ENCODE measurements at regions not wholly inside any gene's neighbourhood (a gene's known extent, or its start where the extent isn't known, plus 50 kb on each side); places are given as distances from the start of the nearest gene placed in this dataset.

DNA sequence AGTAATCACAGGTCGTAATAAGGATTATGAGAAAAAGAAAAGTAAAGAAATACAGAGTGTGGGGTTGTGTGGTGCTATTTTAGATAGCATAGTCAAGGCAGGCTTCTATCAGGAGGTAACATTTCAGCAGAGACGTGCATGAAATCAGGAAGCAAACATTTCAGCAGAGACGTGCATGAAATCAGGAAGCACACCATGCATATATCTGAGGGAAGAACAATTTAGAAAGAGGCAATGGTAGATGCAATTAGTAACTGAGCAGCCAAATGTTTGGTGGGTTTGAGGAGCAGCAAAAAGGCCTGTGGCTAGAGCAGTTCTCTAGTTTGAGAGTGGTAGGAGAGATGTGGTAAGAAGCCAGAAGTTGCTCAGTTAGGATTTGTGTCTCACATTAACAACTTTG, 713.7 kb downstream of the ADCYAP1 start:
- Histone ChIP-seq H3K9me3 (ENCODE audit: insufficient read depth, low read length) (no peaks in the 10 kb centered on the region), H3K4me1 (ENCODE audit: insufficient read depth, insufficient read length) (no peaks in the 10 kb centered on the region), H3K4me3 (ENCODE audit: insufficient read length, low read depth) (no peak overlapping the region), H3K36me3 (ENCODE audit: insufficient read depth, insufficient read length, low read length) (no peaks in the 10 kb centered on the region), H3K9ac (ENCODE audit: insufficient read length, low read depth) (no peak overlapping the region), H3K27me3 (ENCODE audit: insufficient read depth, insufficient read length) (no peaks in the 10 kb centered on the region)
- no peak for DNase-seq (ENCODE audit: low read depth, low spot score)
- TF ChIP-seq YY1 (IDR thresholded peaks at IDR 0.05; ENCODE audit: insufficient read depth, insufficient read length) (no peak), SUZ12 (IDR thresholded peaks at IDR 0.05; ENCODE audit: extremely low read depth, insufficient read depth, insufficient read length) (no peak), ZNF274 (IDR thresholded peaks at IDR 0.05; ENCODE audit: low read depth, low read length) (no peak)

DNA sequence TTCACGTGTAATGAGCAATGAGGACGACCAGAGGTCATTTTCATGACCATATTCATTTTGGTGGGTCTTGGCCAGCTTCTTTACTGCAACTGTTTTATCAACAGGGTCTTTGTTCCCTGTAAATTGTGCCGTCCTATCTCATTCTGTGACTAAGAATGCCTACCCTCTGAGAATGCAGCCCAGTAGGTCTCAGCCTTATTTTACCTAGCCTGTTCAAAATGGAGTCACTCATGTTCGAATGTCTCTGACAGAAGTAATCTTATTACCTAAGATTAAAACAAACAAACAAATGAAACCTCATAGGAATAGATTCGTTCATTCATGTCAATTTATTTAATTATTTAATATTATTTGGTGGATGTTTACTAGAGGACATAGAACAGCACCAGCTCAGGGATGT, 714.8 kb downstream of the ADCYAP1 start:
- H3K36me3 ChIP-seq (ENCODE audit: insufficient read depth, insufficient read length, low read length): no peaks in the 10 kb centered on the region

DNA sequence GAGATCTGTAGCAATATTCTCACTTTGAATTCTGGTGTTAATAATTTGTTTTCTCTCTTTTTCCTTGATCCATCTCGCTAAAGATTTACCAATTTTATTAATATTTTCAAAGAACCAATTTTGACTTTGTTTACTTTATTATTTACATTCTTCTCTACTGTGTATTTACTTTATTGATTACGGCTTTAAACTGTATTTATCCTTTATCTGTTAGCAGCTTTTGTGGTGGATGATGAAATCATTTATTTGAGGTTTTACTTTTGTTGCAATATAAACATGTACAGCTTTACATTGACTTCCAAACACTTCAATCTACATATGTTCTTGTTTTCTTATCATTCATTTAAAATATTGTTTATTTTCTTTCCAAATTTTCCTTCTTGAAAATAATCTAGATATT, 719.9 kb downstream of the ADCYAP1 start:
- no peaks in the 10 kb centered on the region for H3K36me3 ChIP-seq (ENCODE audit: insufficient read depth, insufficient read length, low read length)
- H3K4me1 ChIP-seq (ENCODE audit: insufficient read depth, insufficient read length): no peaks in the 10 kb centered on the region
- H3K4me3 ChIP-seq (ENCODE audit: insufficient read length, low read depth): no peak overlapping the region
- H3K9ac ChIP-seq (ENCODE audit: insufficient read length, low read depth): no peak overlapping the region
- H3K27me3 ChIP-seq (ENCODE audit: insufficient read depth, insufficient read length): no peaks in the 10 kb centered on the region
- TF ChIP-seq ZNF274 (IDR thresholded peaks at IDR 0.05; ENCODE audit: low read depth, low read length): no peak
- TF ChIP-seq SUZ12 (IDR thresholded peaks at IDR 0.05; ENCODE audit: extremely low read depth, insufficient read depth, insufficient read length): no peak
- no peak for TF ChIP-seq YY1 (IDR thresholded peaks at IDR 0.05; ENCODE audit: insufficient read depth, insufficient read length)
- H3K9me3 ChIP-seq (ENCODE audit: insufficient read depth, low read length): no peaks in the 10 kb centered on the region
- no peak for DNase-seq (ENCODE audit: low read depth, low spot score)

More for the DNA sequence above, 714.8 kb downstream of the ADCYAP1 start:
- no peak for DNase-seq (ENCODE audit: low read depth, low spot score)
- H3K27me3 ChIP-seq (ENCODE audit: insufficient read depth, insufficient read length): no peaks in the 10 kb centered on the region
- no peak overlapping the region for H3K9ac ChIP-seq (ENCODE audit: insufficient read length, low read depth)
- no peaks in the 10 kb centered on the region for H3K4me1 ChIP-seq (ENCODE audit: insufficient read depth, insufficient read length)
- no peak overlapping the region for H3K4me3 ChIP-seq (ENCODE audit: insufficient read length, low read depth)
- TF ChIP-seq SUZ12 (IDR thresholded peaks at IDR 0.05; ENCODE audit: extremely low read depth, insufficient read depth, insufficient read length) (no peak), ZNF274 (IDR thresholded peaks at IDR 0.05; ENCODE audit: low read depth, low read length) (no peak), YY1 (IDR thresholded peaks at IDR 0.05; ENCODE audit: insufficient read depth, insufficient read length) (no peak)
- H3K9me3 ChIP-seq (ENCODE audit: insufficient read depth, low read length): no peaks in the 10 kb centered on the region

DNA sequence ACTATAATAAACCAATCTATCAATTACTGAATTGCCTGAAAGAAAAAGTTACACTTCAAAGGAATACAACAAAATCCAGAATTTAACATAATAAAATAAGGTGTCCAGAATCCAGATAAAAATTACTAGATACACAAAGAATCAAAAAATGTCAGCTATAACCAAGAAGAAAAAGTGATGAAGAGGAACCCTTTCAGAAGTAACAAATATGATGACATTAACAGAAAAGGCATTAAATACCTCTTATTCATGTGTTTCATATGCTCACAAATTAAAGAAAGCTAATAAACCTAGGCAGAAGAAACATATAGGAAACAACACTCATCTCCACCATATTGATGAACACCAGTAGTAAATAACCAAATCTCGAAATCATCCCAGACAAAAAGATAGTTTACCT, 722.8 kb downstream of the ADCYAP1 start:
- TF ChIP-seq ZNF274 (IDR thresholded peaks at IDR 0.05; ENCODE audit: low read depth, low read length) (no peak), YY1 (IDR thresholded peaks at IDR 0.05; ENCODE audit: insufficient read depth, insufficient read length) (no peak), SUZ12 (IDR thresholded peaks at IDR 0.05; ENCODE audit: extremely low read depth, insufficient read depth, insufficient read length) (no peak)
- Histone ChIP-seq H3K36me3 (ENCODE audit: insufficient read depth, insufficient read length, low read length) (no peaks in the 10 kb centered on the region), H3K4me1 (ENCODE audit: insufficient read depth, insufficient read length) (no peaks in the 10 kb centered on the region), H3K9me3 (ENCODE audit: insufficient read depth, low read length) (no peaks in the 10 kb centered on the region), H3K27me3 (ENCODE audit: insufficient read depth, insufficient read length) (no peaks in the 10 kb centered on the region), H3K9ac (ENCODE audit: insufficient read length, low read depth) (no peak overlapping the region), H3K4me3 (ENCODE audit: insufficient read length, low read depth) (no peak overlapping the region)
- DNase-seq (ENCODE audit: low read depth, low spot score): no peak

DNA sequence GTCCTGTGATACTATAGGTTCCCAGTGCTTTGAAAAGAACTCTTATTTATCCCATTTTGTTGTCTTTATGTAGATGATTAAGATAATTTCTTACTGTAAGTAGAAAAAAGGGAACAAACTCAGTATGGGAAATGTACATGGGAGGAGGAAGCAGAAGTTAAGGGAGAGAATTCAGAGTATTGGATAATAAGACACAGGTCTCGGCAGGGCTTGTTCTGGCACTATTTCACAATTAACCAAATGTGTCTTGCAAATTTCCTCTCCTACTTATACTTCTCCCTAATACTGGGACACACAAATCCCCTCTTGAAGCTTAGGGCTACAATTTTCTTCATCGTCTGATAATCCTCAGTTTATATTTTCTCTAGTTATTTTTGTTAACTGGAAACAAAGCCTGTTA, 744.0 kb downstream of the ADCYAP1 start:
- Histone ChIP-seq H3K36me3 (ENCODE audit: insufficient read depth, insufficient read length, low read length) (no peaks in the 10 kb centered on the region), H3K4me1 (ENCODE audit: insufficient read depth, insufficient read length) (no peaks in the 10 kb centered on the region), H3K27me3 (ENCODE audit: insufficient read depth, insufficient read length) (no peaks in the 10 kb centered on the region), H3K4me3 (ENCODE audit: insufficient read length, low read depth) (no peak overlapping the region), H3K9ac (ENCODE audit: insufficient read length, low read depth) (no peak overlapping the region), H3K9me3 (ENCODE audit: insufficient read depth, low read length) (no peaks in the 10 kb centered on the region)
- TF ChIP-seq ZNF274 (IDR thresholded peaks at IDR 0.05; ENCODE audit: low read depth, low read length) (no peak), YY1 (IDR thresholded peaks at IDR 0.05; ENCODE audit: insufficient read depth, insufficient read length) (no peak), SUZ12 (IDR thresholded peaks at IDR 0.05; ENCODE audit: extremely low read depth, insufficient read depth, insufficient read length) (no peak)
- no peak for DNase-seq (ENCODE audit: low read depth, low spot score)

DNA sequence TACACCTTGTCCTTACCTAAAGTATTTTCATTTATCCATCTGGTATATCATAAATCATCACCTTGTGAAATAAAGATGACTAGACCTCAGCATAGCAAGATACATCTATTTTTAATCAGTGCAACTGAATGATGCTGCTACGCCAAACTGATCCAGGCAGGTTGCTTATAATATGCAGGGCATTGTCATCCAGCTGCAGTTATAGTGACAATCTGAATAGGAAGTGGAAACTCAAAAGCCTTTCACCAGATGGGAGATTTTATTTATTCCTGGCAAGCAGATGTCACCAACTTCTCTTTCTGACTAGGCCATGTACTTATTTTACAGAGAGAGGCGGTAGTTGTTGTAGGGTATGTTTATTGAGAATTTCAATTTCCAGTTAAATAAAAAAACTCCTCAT, 747.3 kb downstream of the ADCYAP1 start:
- no peak for DNase-seq (ENCODE audit: low read depth, low spot score)
- TF ChIP-seq SUZ12 (IDR thresholded peaks at IDR 0.05; ENCODE audit: extremely low read depth, insufficient read depth, insufficient read length) (no peak), ZNF274 (IDR thresholded peaks at IDR 0.05; ENCODE audit: low read depth, low read length) (no peak), YY1 (IDR thresholded peaks at IDR 0.05; ENCODE audit: insufficient read depth, insufficient read length) (no peak)
- Histone ChIP-seq H3K27me3 (ENCODE audit: insufficient read depth, insufficient read length) (no peaks in the 10 kb centered on the region), H3K9me3 (ENCODE audit: insufficient read depth, low read length) (no peaks in the 10 kb centered on the region), H3K4me1 (ENCODE audit: insufficient read depth, insufficient read length) (no peaks in the 10 kb centered on the region), H3K36me3 (ENCODE audit: insufficient read depth, insufficient read length, low read length) (no peaks in the 10 kb centered on the region), H3K9ac (ENCODE audit: insufficient read length, low read depth) (no peak overlapping the region), H3K4me3 (ENCODE audit: insufficient read length, low read depth) (no peak overlapping the region)

DNA sequence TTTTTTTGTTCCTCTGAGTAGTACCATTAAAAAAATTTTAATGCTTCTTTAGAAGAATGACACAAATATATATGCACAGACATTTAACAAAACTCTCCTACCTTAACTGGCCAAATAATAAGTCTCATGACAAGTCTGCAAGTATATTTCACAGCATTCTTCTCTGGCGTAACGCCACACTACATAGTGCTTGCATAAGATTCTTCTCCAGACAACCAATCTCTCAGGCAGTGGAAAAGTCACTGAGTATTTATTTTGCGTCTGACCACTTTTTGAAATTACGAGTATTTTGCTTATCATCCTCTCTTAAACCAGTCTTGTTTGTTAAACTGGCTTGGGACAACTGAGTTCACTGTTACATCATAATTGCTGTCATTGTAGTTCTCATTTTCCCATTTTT, 749.2 kb downstream of the ADCYAP1 start:
- TF ChIP-seq SUZ12 (IDR thresholded peaks at IDR 0.05; ENCODE audit: extremely low read depth, insufficient read depth, insufficient read length) (no peak), ZNF274 (IDR thresholded peaks at IDR 0.05; ENCODE audit: low read depth, low read length) (no peak), YY1 (IDR thresholded peaks at IDR 0.05; ENCODE audit: insufficient read depth, insufficient read length) (no peak)
- no peaks in the 10 kb centered on the region for H3K27me3 ChIP-seq (ENCODE audit: insufficient read depth, insufficient read length)
- H3K4me3 ChIP-seq (ENCODE audit: insufficient read length, low read depth): no peak overlapping the region
- no peaks in the 10 kb centered on the region for H3K4me1 ChIP-seq (ENCODE audit: insufficient read depth, insufficient read length)
- H3K9me3 ChIP-seq (ENCODE audit: insufficient read depth, low read length): no peaks in the 10 kb centered on the region
- DNase-seq (ENCODE audit: low read depth, low spot score): no peak
- H3K9ac ChIP-seq (ENCODE audit: insufficient read length, low read depth): no peak overlapping the region
- no peaks in the 10 kb centered on the region for H3K36me3 ChIP-seq (ENCODE audit: insufficient read depth, insufficient read length, low read length)

DNA sequence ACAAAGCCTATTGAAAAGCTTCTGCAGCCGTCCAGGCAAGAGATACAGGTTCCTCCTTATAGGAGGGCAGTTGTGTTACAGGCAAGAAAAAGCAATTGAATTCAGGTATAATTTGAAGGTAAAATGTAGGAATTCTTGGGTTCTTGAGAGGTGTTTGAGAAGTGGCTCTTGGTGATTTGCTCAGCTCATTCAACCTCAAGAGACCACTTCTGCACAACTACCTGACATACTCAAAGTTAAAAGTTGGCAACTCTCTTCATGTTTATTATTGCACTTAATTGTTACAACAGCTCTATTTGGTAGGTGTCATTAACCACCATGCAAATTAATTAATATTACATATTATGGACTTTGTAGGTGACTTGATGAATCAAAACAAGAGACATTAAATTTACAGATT, 753.2 kb downstream of the ADCYAP1 start:
- H3K4me3 ChIP-seq (ENCODE audit: insufficient read length, low read depth): no peak overlapping the region
- H3K9me3 ChIP-seq (ENCODE audit: insufficient read depth, low read length): no peaks in the 10 kb centered on the region
- H3K4me1 ChIP-seq (ENCODE audit: insufficient read depth, insufficient read length): no peaks in the 10 kb centered on the region
- H3K9ac ChIP-seq (ENCODE audit: insufficient read length, low read depth): no peak overlapping the region
- TF ChIP-seq ZNF274 (IDR thresholded peaks at IDR 0.05; ENCODE audit: low read depth, low read length) (no peak), YY1 (IDR thresholded peaks at IDR 0.05; ENCODE audit: insufficient read depth, insufficient read length) (no peak)
- H3K27me3 ChIP-seq (ENCODE audit: insufficient read depth, insufficient read length): no peaks in the 10 kb centered on the region
- DNase-seq (ENCODE audit: low read depth, low spot score): no peak
- no peaks in the 10 kb centered on the region for H3K36me3 ChIP-seq (ENCODE audit: insufficient read depth, insufficient read length, low read length)

All from NT2/D1 (cell line).